ENCODE measurements at regions not wholly inside any gene's neighbourhood (a gene's known extent, or its start where the extent isn't known, plus 50 kb on each side); places are given as distances from the start of the nearest gene placed in this dataset.
"Not testable (repeated sequence)": the region's sequence is repeated elsewhere in the genome, so short reads cannot be mapped to it uniquely, and the experiment has no call there.

GRCh38 chrX:93468075-93468474 is 205.3 kb downstream of the NAP1L3 start:
- no peak for TF ChIP-seq CTCF (IDR thresholded peaks at IDR 0.05; ENCODE audit: insufficient read depth, low read depth, low read length, missing control alignments)
- no peak overlapping the region for H3K4me3 ChIP-seq (ENCODE audit: low read depth, low read length)
- DNase-seq (ENCODE audit: low read depth), result no peak

DNA sequence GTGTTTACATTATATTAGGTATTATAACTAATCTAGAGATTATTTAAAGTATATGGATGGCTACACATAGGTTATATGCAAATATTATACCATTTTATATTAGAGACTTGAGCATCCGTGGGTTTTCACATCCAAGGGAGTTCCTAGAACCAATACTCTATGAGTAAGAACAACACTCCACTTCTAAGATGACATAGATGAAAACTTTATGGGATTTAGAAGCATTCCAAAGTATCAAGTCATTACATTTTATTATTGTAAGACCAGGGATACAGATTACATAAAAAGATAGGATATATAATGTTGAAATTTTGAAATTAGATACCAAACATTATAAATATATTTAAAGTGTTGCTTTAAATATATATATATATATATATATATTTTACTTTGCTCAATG is 207.0 kb downstream of the NAP1L3 start:
- no peak for TF ChIP-seq CTCF (IDR thresholded peaks at IDR 0.05; ENCODE audit: insufficient read depth, low read depth, low read length, missing control alignments)
- DNase-seq (ENCODE audit: low read depth), result no peak
- H3K4me3 ChIP-seq (ENCODE audit: low read depth, low read length), result no peak overlapping the region

DNA sequence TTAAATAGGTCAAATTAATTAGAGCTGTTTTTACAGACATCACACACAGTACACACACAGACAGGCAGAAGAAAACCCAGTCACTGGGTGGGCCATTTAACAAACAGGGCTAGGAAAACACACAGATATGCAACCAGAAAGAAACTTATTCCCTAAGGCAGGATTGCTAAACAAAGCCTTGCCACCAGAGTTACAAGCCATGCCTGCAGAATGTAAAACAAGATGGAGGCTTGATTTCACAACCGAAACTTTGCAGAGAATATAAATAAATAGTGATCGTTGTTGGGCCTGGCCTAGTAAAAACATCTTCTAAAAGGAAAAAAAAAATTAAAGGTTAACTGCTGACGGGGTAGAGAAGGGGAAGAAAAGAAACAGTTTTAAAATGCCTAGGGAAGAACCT is 212.3 kb downstream of the NAP1L3 start:
- no peak for TF ChIP-seq CTCF (IDR thresholded peaks at IDR 0.05; ENCODE audit: insufficient read depth, low read depth, low read length, missing control alignments)
- H3K4me3 ChIP-seq (ENCODE audit: low read depth, low read length), result no peak overlapping the region
- no peak for DNase-seq (ENCODE audit: low read depth)

GRCh38 chrX:93454509-93454908 is 218.9 kb downstream of the NAP1L3 start:
- no peak for TF ChIP-seq CTCF (IDR thresholded peaks at IDR 0.05; ENCODE audit: insufficient read depth, low read depth, low read length, missing control alignments)
- no peak for DNase-seq (ENCODE audit: low read depth)
- H3K4me3 ChIP-seq (ENCODE audit: low read depth, low read length), result no peak overlapping the region

DNA sequence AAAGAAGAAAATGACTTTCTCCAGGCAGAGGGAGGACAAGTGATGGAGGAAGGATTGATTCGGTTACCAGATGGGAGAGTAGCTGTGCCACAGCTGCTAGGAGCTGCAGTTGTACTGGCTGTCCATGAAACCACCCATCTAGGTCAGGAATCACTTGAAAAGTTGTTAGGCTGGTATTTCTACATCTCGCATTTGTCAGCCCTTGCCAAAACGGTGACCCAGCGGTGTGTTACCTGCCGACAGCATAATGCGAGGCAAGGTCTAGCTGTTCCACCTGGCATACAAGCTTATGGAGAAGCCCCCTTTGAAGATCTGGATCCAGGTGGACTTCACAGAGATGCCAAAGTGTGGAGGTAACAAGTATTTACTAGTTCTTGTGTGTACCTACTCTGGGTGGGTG is 238.7 kb downstream of the NAP1L3 start:
- DNase-seq (ENCODE audit: low read depth); H3K4me3 ChIP-seq (ENCODE audit: low read depth, low read length): not testable (repeated sequence)

DNA sequence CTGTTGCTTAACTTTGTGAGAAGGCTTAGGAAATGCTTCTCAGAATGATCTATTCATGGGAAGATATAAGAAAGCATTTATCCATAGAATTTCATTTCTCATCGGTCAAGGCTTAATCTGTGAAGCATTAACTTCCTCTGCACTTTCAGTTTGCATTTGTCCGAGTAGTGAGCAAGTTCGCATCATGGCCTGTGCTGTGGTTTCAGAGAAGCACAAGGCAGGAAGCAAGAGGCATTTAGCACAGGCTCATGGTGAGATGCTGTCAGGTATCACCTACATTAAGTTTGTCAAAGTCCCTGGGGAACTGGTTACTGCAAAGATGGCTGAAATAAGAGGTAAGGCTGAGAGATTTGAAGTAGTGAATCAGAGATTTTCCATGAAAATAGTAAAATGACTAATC is 244.9 kb downstream of the NAP1L3 start:
- H3K4me3 ChIP-seq (ENCODE audit: low read depth, low read length), result no peak overlapping the region
- DNase-seq (ENCODE audit: low read depth), result no peak
- no peak for TF ChIP-seq CTCF (IDR thresholded peaks at IDR 0.05; ENCODE audit: insufficient read depth, low read depth, low read length, missing control alignments)

DNA sequence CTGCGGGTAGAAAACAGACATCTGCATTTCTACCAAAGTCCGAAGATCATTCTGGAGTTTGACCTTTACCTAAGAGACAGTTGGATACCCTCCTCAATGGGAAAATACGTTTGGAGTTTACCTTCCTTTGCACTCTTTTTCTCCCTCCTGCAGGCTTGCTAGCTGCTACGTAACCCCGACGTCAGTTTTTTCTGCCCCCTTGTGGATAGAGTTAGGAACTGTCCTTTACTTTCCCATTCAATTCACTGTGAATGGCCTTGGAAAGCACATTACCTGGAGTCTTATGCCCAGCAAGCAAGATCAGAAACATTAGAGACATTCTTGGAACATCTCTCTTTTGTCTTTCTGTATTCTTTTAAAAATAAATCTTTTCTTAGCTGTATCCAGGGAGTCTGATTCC is 250.7 kb downstream of the NAP1L3 start:
- no peak overlapping the region for H3K4me3 ChIP-seq (ENCODE audit: low read depth, low read length)
- DNase-seq (ENCODE audit: low read depth), result peak; percentile 2
- peak; percentile 40 for TF ChIP-seq CTCF (IDR thresholded peaks at IDR 0.05; ENCODE audit: insufficient read depth, low read depth, low read length, missing control alignments)

Data from GM12865 (cell line).